GM12891 (cell line): ENCODE measurements at regions not wholly inside any gene's neighbourhood (a gene's known extent, or its start where the extent isn't known, plus 50 kb on each side); places are given as distances from the start of the nearest gene placed in this dataset.

Experiments used
- PAX5 ChIP-seq: IDR thresholded peaks from 2 replicates; pipeline ENCODE4 v1.6.1; 2011; ENCODE audit warnings: low read length, moderate library complexity, mild to moderate bottlenecking; ENCODE audit not compliant: insufficient read depth, severe bottlenecking
- POLR2A ChIP-seq: IDR thresholded peaks from 2 replicates; pipeline ENCODE4 v1.6.1; 2011; ENCODE audit warnings: low read depth, low read length, control low read depth
- POLR2AphosphoS5 ChIP-seq: IDR thresholded peaks from 2 replicates; pipeline ENCODE4 v1.6.1; 2011; ENCODE audit warnings: low read depth, low read length, control low read depth
- POU2F2 ChIP-seq: IDR thresholded peaks from 2 replicates; pipeline ENCODE4 v1.6.1; 2011; ENCODE audit warnings: low read depth, mild to moderate bottlenecking, control low read depth, low read length, moderate library complexity
- TAF1 ChIP-seq: IDR thresholded peaks from 2 replicates; pipeline ENCODE4 v1.6.1; 2011; ENCODE audit warnings: low read depth, low read length, control low read depth

- TF ChIP-seq POLR2A = no peak
- TF ChIP-seq TAF1 = no peak
- no peak for TF ChIP-seq POU2F2
- TF ChIP-seq POLR2AphosphoS5 = no peak
- TF ChIP-seq PAX5 = no peak
These were observed 1344.0 kb downstream of the FSTL5 start for GRCh38 chr4:160819791-160820190.
